Gastroesophageal sphincter (tissue), 3 donors: ENCODE measurements at regions not wholly inside any gene's neighbourhood (a gene's known extent, or its start where the extent isn't known, plus 50 kb on each side); places are given as distances from the start of the nearest gene placed in this dataset.

Experiments
- CTCF ChIP-seq, 4 experiments: fragments of 200-600 bp in 2 of 4; fragments of 450-650 bp in 2 of 4; sonication (generic) in 1 of 4; IDR thresholded peaks; one replicate each; pipeline ENCODE4 v1.5.1; 2017 to 2019; ENCODE audit warnings: antibody characterized with exemption in 4 of 4, mild to moderate bottlenecking in 2 of 4, moderate library complexity in 2 of 4
- EP300 ChIP-seq: sonication (generic); formaldehyde crosslinking; IDR thresholded peaks from one replicate; pipeline ENCODE4 v1.6.1; 2017; ENCODE audit warnings: antibody characterized with exemption, mild to moderate bottlenecking

- no peak for TF ChIP-seq EP300
- TF ChIP-seq CTCF (IDR thresholded peaks at IDR 0.05), result no peak
These were observed 1188.0 kb downstream of the UQCRFS1 start for GRCh38 chr19:28024920-28025319.
